PC-3 (cell line): ENCODE measurements at regions not wholly inside any gene's neighbourhood (a gene's known extent, or its start where the extent isn't known, plus 50 kb on each side); places are given as distances from the start of the nearest gene placed in this dataset.

ENCODE experiments used
- ATAC-seq: fragments of 200-7000 bp; cut with Tn5 transposase; 2 replicates; pipeline ENCODE4 v1.9.1; 2020; ENCODE audit warnings: mild to moderate bottlenecking, moderate library complexity
- BruUV-seq: library from RNA; stranded (reverse); fragments of 400-500 nt; replicated peaks from 2 replicates; lab custom pipeline; 2021; lab: Mats Ljungman, UMichigan
- CTCF ChIA-PET: fragments of 300-600 bp; sonication (Branson Sonifier 250); formaldehyde crosslinking; loops from one replicate; lab custom pipeline; 2022; ENCODE audit warnings: antibody characterized with exemption; lab: Charles Lee
- POLR2A ChIA-PET: fragments of 300-600 bp; sonication (Branson Sonifier 250); formaldehyde crosslinking; loops from one replicate; lab custom pipeline; 2022; ENCODE audit warnings: antibody characterized with exemption; ENCODE audit not compliant: unreplicated experiment; lab: Charles Lee
- DNase-seq: peaks from one replicate; pipeline ENCODE4 v3.0.0-alpha.2; 2015
- H2AFZ ChIP-seq: fragments of 300-600 bp; sonication (generic); 2 replicates; pipeline ENCODE4 v1.6.0; 2016; ENCODE audit warnings: antibody characterized with exemption, low read length
- H3F3A ChIP-seq: fragments of 300-600 bp; sonication (generic); one replicate; pipeline ENCODE4 v1.6.0; 2017; ENCODE audit warnings: antibody characterized with exemption, low read length, control low read depth, mild to moderate bottlenecking; ENCODE audit not compliant: unreplicated experiment
- H3K27ac ChIP-seq: fragments of 300-600 bp; sonication (generic); 2 replicates; pipeline ENCODE4 v1.5.1; 2016; ENCODE audit warnings: mild to moderate bottlenecking, low read length
- H3K27me3 ChIP-seq: fragments of 300-600 bp; sonication (generic); 2 replicates; pipeline ENCODE4 v1.6.1; 2016; ENCODE audit warnings: low read length, mixed read lengths
- H3K36me3 ChIP-seq: fragments of 300-600 bp; sonication (generic); 2 replicates; pipeline ENCODE4 v1.6.1; 2016; ENCODE audit warnings: low read depth, mixed run types, low read length, mixed read lengths
- H3K4me1 ChIP-seq: fragments of 300-600 bp; sonication (generic); 2 replicates; pipeline ENCODE4 v1.5.1; 2016; ENCODE audit warnings: low read length; ENCODE audit not compliant: insufficient read depth
- H3K4me2 ChIP-seq: fragments of 300-600 bp; sonication (generic); 2 replicates; pipeline ENCODE4 v1.6.0; 2016; ENCODE audit warnings: low read length
- H3K4me3 ChIP-seq: fragments of 300-600 bp; sonication (generic); 2 replicates; pipeline ENCODE4 v1.5.1; 2016; ENCODE audit warnings: mild to moderate bottlenecking, low read length, mixed read lengths
- H3K79me2 ChIP-seq: fragments of 300-600 bp; sonication (generic); 2 replicates; pipeline ENCODE4 v1.6.1; 2017; ENCODE audit warnings: low read length, mixed read lengths
- H3K9ac ChIP-seq: fragments of 300-600 bp; sonication (generic); 2 replicates; pipeline ENCODE4 v1.6.0; 2016; ENCODE audit warnings: mild to moderate bottlenecking, low read length
- H3K9me2 ChIP-seq: fragments of 300-600 bp; sonication (generic); replicated peaks from 2 replicates; pipeline ENCODE4 v1.6.1; 2016; ENCODE audit warnings: mixed run types, low read length, mixed read lengths
- H3K9me3 ChIP-seq: fragments of 300-600 bp; sonication (generic); 2 replicates; pipeline ENCODE4 v1.6.1; 2016; ENCODE audit warnings: low read length, mixed read lengths
- H4K20me1 ChIP-seq: fragments of 300-600 bp; sonication (generic); 2 replicates; pipeline ENCODE4 v1.6.1; 2016; ENCODE audit warnings: low read length, mixed read lengths
- EZH2 ChIP-seq: fragments of 300-600 bp; sonication (generic); IDR thresholded peaks from one replicate; pipeline ENCODE4 v1.6.1; 2017; ENCODE audit warnings: antibody characterized with exemption, mild to moderate bottlenecking, low read length; ENCODE audit not compliant: unreplicated experiment
- EZH2phosphoT487 ChIP-seq: fragments of 300-600 bp; sonication (generic); IDR thresholded peaks from 2 replicates; pipeline ENCODE4 v1.6.1; 2018; ENCODE audit warnings: mild to moderate bottlenecking, antibody characterized with exemption, low read length, borderline replicate concordance
- intact Hi-C: fragments of 100-400 bp; cut with micrococcal nuclease; formaldehyde crosslinking; loops from 2 replicates; pipeline ENCODE4 v1.9.0; 2023
- TF ChIP-seq, protein P1 (sequence below): fragments of 300-600 bp; sonication (generic); conservative IDR thresholded peaks from 2 replicates; pipeline ENCODE4 v1.5.1; 2017; ENCODE audit warnings: antibody characterized with exemption, low read depth, mild to moderate bottlenecking, low read length

DNA sequence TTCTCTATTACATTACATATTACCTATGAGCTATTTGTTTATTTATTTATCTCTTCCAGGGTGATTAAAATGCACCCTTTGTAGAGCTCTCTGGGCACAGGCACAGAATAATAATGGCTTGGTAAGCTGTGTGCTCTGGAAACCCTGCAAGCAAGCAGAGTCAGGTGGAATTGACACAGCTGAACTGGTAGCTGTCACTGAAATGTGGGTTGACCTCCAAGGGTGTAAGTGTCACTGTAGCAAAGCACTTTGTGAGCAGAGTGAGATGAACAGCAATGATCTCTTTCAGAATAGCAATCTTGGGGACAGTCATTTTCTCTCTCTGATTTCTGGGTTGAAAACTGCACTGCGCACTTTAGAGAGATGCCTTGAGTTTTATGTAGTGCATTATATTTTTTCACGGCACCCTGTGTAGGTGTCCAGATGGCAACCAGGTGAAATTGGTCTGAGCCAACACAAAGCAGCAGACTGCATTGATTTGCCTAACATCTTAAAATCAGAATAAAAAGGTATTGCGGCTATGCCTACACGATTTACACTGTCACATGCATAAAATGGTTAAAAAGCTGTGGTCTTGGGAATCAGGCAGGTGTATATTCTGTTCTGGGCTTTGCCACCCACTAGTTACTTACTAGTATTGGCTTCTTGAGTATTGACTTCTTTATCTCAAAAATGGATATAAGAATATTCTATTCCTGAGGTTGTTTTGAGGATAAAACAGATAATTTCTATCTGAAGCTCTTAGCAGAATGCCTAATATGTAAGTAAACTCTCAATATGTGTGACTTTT is 450.3 kb downstream of the RAPGEF2 start:
- ChIA-PET CTCF (no interaction called here), POLR2A (no interaction called here)
- H2AFZ ChIP-seq, result no peak overlapping the region
- no peak overlapping the region for H3K9ac ChIP-seq
- H3K4me3 ChIP-seq, result no peak overlapping the region
- ATAC-seq, result no peak
- H3K27me3 ChIP-seq, result no peaks in the 10 kb centered on the region
- H3K9me2 ChIP-seq, result no peaks in the 10 kb centered on the region
- H3K36me3 ChIP-seq, result no peaks in the 10 kb centered on the region
- DNase-seq, result no peak
- BruUV-seq, result no TSS peak
- intact Hi-C loops, result no loop called here
- no peaks in the 10 kb centered on the region for H3K9me3 ChIP-seq
- H3F3A ChIP-seq, result no peaks in the 10 kb centered on the region
- no peak overlapping the region for H3K4me2 ChIP-seq
- no peaks in the 10 kb centered on the region for H3K79me2 ChIP-seq
- H4K20me1 ChIP-seq, result no peaks in the 10 kb centered on the region
- no peak overlapping the region for H3K27ac ChIP-seq
- H3K4me1 ChIP-seq, result no peaks in the 10 kb centered on the region
- TF ChIP-seq EZH2phosphoT487, result no peak
- TF ChIP-seq, protein P1, sequence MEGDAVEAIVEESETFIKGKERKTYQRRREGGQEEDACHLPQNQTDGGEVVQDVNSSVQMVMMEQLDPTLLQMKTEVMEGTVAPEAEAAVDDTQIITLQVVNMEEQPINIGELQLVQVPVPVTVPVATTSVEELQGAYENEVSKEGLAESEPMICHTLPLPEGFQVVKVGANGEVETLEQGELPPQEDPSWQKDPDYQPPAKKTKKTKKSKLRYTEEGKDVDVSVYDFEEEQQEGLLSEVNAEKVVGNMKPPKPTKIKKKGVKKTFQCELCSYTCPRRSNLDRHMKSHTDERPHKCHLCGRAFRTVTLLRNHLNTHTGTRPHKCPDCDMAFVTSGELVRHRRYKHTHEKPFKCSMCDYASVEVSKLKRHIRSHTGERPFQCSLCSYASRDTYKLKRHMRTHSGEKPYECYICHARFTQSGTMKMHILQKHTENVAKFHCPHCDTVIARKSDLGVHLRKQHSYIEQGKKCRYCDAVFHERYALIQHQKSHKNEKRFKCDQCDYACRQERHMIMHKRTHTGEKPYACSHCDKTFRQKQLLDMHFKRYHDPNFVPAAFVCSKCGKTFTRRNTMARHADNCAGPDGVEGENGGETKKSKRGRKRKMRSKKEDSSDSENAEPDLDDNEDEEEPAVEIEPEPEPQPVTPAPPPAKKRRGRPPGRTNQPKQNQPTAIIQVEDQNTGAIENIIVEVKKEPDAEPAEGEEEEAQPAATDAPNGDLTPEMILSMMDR, result no peak
- TF ChIP-seq EZH2, result no peak

DNA sequence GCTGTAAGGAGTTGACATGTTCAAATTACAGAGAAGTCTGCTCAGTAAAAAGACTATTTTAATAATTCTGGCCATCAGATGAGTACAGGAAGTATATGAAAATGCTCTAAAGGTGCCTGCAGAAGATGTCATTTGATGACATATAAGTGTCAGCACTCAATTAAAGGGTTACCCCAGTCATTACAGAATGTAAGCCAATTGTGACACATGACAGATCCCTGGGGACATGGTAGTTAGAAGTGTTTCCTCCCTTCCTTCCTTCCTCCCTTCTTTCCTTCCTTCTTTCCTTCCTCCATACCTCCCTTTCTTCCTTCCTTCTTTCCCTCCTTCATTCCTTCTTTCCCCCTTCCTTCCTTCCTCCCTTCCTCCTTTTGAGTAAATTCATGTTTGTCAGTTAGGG is 453.0 kb downstream of the RAPGEF2 start:
- H3K9ac ChIP-seq, result no peak overlapping the region
- H2AFZ ChIP-seq, result no peak overlapping the region
- no peak overlapping the region for H3K4me3 ChIP-seq
- DNase-seq (no peak), ATAC-seq (no peak)
- no peaks in the 10 kb centered on the region for H3K36me3 ChIP-seq
- no peaks in the 10 kb centered on the region for H3K9me3 ChIP-seq
- H3K27ac ChIP-seq, result no peak overlapping the region
- H4K20me1 ChIP-seq, result no peaks in the 10 kb centered on the region
- intact Hi-C loops, result no loop called here
- no peaks in the 10 kb centered on the region for H3K9me2 ChIP-seq
- H3K4me1 ChIP-seq, result no peaks in the 10 kb centered on the region
- no peaks in the 10 kb centered on the region for H3K79me2 ChIP-seq
- ChIA-PET POLR2A (no interaction called here), CTCF (no interaction called here)
- H3K27me3 ChIP-seq, result no peaks in the 10 kb centered on the region
- no peaks in the 10 kb centered on the region for H3F3A ChIP-seq
- BruUV-seq, result no TSS peak
- TF ChIP-seq EZH2 (no peak), EZH2phosphoT487 (no peak)
- TF ChIP-seq, protein P1, result no peak
- H3K4me2 ChIP-seq, result no peak overlapping the region

DNA sequence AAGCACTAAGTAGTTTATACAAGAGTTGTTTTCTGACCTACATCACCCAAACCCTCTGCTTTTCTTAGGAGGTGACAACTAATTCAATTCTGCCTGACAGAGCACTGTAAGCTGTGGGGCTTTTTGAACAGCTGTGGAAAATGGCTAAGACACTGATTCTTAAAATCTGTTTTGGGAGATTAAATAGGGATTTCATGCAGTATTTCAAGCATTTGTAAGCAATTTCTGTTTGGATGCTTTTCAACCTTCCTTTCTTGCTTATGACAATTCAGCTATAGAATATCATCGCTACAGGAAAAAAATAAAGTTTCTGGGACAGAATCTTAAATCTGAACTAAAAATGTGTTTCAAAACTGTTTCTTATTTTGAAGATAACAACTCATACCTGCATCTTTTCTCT is 459.5 kb downstream of the RAPGEF2 start:
- CTCF ChIA-PET, result no interaction called here

More for the DNA sequence above, 459.5 kb downstream of the RAPGEF2 start:
- Histone ChIP-seq H3K4me3 (no peak overlapping the region), H3K27ac (no peak overlapping the region), H3K4me2 (no peak overlapping the region), H3F3A (no peaks in the 10 kb centered on the region), H3K79me2 (no peaks in the 10 kb centered on the region), H4K20me1 (no peaks in the 10 kb centered on the region), H3K9me2 (no peaks in the 10 kb centered on the region), H3K9me3 (no peaks in the 10 kb centered on the region), H3K4me1 (no peaks in the 10 kb centered on the region), H2AFZ (no peak overlapping the region), H3K36me3 (no peaks in the 10 kb centered on the region), H3K27me3 (no peaks in the 10 kb centered on the region), H3K9ac (no peak overlapping the region)
- POLR2A ChIA-PET, result no interaction called here
- ATAC-seq (no peak), DNase-seq (no peak)
- BruUV-seq, result no TSS peak
- TF ChIP-seq, protein P1, result no peak
- TF ChIP-seq EZH2phosphoT487 (no peak), EZH2 (no peak)
- intact Hi-C loops, result no loop called here
